ENCODE measurements at regions not wholly inside any gene's neighbourhood (a gene's known extent, or its start where the extent isn't known, plus 50 kb on each side); places are given as distances from the start of the nearest gene placed in this dataset.
"Not testable (repeated sequence)": the region's sequence is repeated elsewhere in the genome, so short reads cannot be mapped to it uniquely, and the experiment has no call there.

GRCh38 chr2:123448801-123449200, 576.3 kb upstream of the CNTNAP5 start:
- Mint-ChIP-seq H3K27me3 (no peaks in the 10 kb centered on the region), H3K36me3 (no peaks in the 10 kb centered on the region), H3K9me3 (peaks cover 0 to 13% (median 8%) of the 10 kb centered on the region in 7 donors), H3K27ac (no peak overlapping the region), H3K4me1 (no peaks in the 10 kb centered on the region), H3K4me3 (no peak overlapping the region)
- ATAC-seq (ENCODE audit: low read depth in 2 of 2): no peak
- DNase-seq: no peak

GRCh38 chr2:123451542-123451941, 573.5 kb upstream of the CNTNAP5 start:
- ATAC-seq (ENCODE audit: low read depth in 2 of 2) (no peak), DNase-seq (no peak)
- no peaks in the 10 kb centered on the region for H3K36me3 Mint-ChIP-seq
- H3K27me3 Mint-ChIP-seq: no peaks in the 10 kb centered on the region
- H3K4me1 Mint-ChIP-seq: no peaks in the 10 kb centered on the region
- H3K9me3 Mint-ChIP-seq: peaks cover 0 to 13% (median 4%) of the 10 kb centered on the region in 7 donors
- H3K4me3 Mint-ChIP-seq: no peak overlapping the region
- no peak overlapping the region for H3K27ac Mint-ChIP-seq

GRCh38 chr2:123453046-123453700, 571.9 kb upstream of the CNTNAP5 start:
- H3K36me3 Mint-ChIP-seq: no peaks in the 10 kb centered on the region
- DNase-seq: no peak
- H3K27ac Mint-ChIP-seq: no peak overlapping the region
- H3K4me1 Mint-ChIP-seq: no peaks in the 10 kb centered on the region
- H3K9me3 Mint-ChIP-seq: peaks cover 0 to 10% (median 4%) of the 10 kb centered on the region in 7 donors
- ATAC-seq (ENCODE audit: low read depth in 2 of 2): no peak
- no peaks in the 10 kb centered on the region for H3K27me3 Mint-ChIP-seq
- H3K4me3 Mint-ChIP-seq: no peak overlapping the region

GRCh38 chr2:123453772-123454171, 571.3 kb upstream of the CNTNAP5 start:
- no peaks in the 10 kb centered on the region for H3K27me3 Mint-ChIP-seq
- no peak overlapping the region for H3K4me3 Mint-ChIP-seq
- ATAC-seq (ENCODE audit: low read depth in 2 of 2): no peak
- no peaks in the 10 kb centered on the region for H3K36me3 Mint-ChIP-seq
- no peak for DNase-seq
- no peak overlapping the region for H3K27ac Mint-ChIP-seq
- H3K9me3 Mint-ChIP-seq: peaks cover 0 to 10% (median 4%) of the 10 kb centered on the region in 7 donors
- H3K4me1 Mint-ChIP-seq: no peaks in the 10 kb centered on the region

GRCh38 chr2:123455234-123455633, 569.9 kb upstream of the CNTNAP5 start:
- ATAC-seq (ENCODE audit: low read depth in 2 of 2); DNase-seq; H3K36me3 Mint-ChIP-seq; H3K27me3 Mint-ChIP-seq; H3K27ac Mint-ChIP-seq; H3K4me3 Mint-ChIP-seq; H3K4me1 Mint-ChIP-seq: not testable (repeated sequence)
- peaks cover 0 to 12% (median 4%) of the 10 kb centered on the region in 7 donors for H3K9me3 Mint-ChIP-seq

GRCh38 chr2:123456416-123456815, 568.7 kb upstream of the CNTNAP5 start:
- DNase-seq (no peak), ATAC-seq (ENCODE audit: low read depth in 2 of 2) (no peak)
- H3K4me3 Mint-ChIP-seq: no peak overlapping the region
- H3K27me3 Mint-ChIP-seq: no peaks in the 10 kb centered on the region
- peaks cover 0 to 15% (median 5%) of the 10 kb centered on the region in 7 donors for H3K9me3 Mint-ChIP-seq
- no peaks in the 10 kb centered on the region for H3K4me1 Mint-ChIP-seq
- no peaks in the 10 kb centered on the region for H3K36me3 Mint-ChIP-seq
- no peak overlapping the region for H3K27ac Mint-ChIP-seq

GRCh38 chr2:123463886-123464285, 561.2 kb upstream of the CNTNAP5 start:
- Mint-ChIP-seq H3K36me3 (no peaks in the 10 kb centered on the region), H3K9me3 (peaks cover 0 to 11% (median 5%) of the 10 kb centered on the region in 7 donors), H3K27me3 (no peaks in the 10 kb centered on the region), H3K4me1 (no peaks in the 10 kb centered on the region), H3K4me3 (no peak overlapping the region), H3K27ac (no peak overlapping the region)
- no peak for DNase-seq
- ATAC-seq (ENCODE audit: low read depth in 2 of 2): no peak

GRCh38 chr2:123468071-123468470, 557.0 kb upstream of the CNTNAP5 start:
- H3K4me3 Mint-ChIP-seq: no peak overlapping the region
- no peak for ATAC-seq (ENCODE audit: low read depth in 2 of 2)
- DNase-seq: no peak
- peaks cover 0 to 13% (median 4%) of the 10 kb centered on the region in 7 donors for H3K9me3 Mint-ChIP-seq
- H3K27me3 Mint-ChIP-seq: no peaks in the 10 kb centered on the region
- no peaks in the 10 kb centered on the region for H3K4me1 Mint-ChIP-seq
- no peaks in the 10 kb centered on the region for H3K36me3 Mint-ChIP-seq
- H3K27ac Mint-ChIP-seq: no peak overlapping the region

- DNase-seq (no peak), ATAC-seq (ENCODE audit: low read depth in 2 of 2) (no peak)
- no peaks in the 10 kb centered on the region for H3K36me3 Mint-ChIP-seq
- no peak overlapping the region for H3K27ac Mint-ChIP-seq
- H3K4me3 Mint-ChIP-seq: no peak overlapping the region
- H3K27me3 Mint-ChIP-seq: no peaks in the 10 kb centered on the region
- peaks cover 0 to 15% (median 4%) of the 10 kb centered on the region in 7 donors for H3K9me3 Mint-ChIP-seq
- no peaks in the 10 kb centered on the region for H3K4me1 Mint-ChIP-seq
Measured at GRCh38 chr2:123481406-123481805, 543.7 kb upstream of the CNTNAP5 start.

GRCh38 chr2:123485056-123485455, 540.0 kb upstream of the CNTNAP5 start:
- DNase-seq (no peak), ATAC-seq (ENCODE audit: low read depth in 2 of 2) (no peak)
- peaks cover 0 to 7% (median 0%) of the 10 kb centered on the region in 7 donors for H3K9me3 Mint-ChIP-seq
- no peaks in the 10 kb centered on the region for H3K4me1 Mint-ChIP-seq
- H3K36me3 Mint-ChIP-seq: no peaks in the 10 kb centered on the region
- no peaks in the 10 kb centered on the region for H3K27me3 Mint-ChIP-seq
- no peak overlapping the region for H3K4me3 Mint-ChIP-seq
- H3K27ac Mint-ChIP-seq: no peak overlapping the region

GRCh38 chr2:123493687-123494086, 531.4 kb upstream of the CNTNAP5 start:
- ATAC-seq (ENCODE audit: low read depth in 2 of 2) (no peak), DNase-seq (no peak)
- H3K27ac Mint-ChIP-seq: no peak overlapping the region
- H3K36me3 Mint-ChIP-seq: no peaks in the 10 kb centered on the region
- no peak overlapping the region for H3K4me3 Mint-ChIP-seq
- no peaks in the 10 kb centered on the region for H3K27me3 Mint-ChIP-seq
- peaks cover 0 to 14% (median 4%) of the 10 kb centered on the region in 7 donors for H3K9me3 Mint-ChIP-seq
- H3K4me1 Mint-ChIP-seq: no peaks in the 10 kb centered on the region

GRCh38 chr2:123495241-123495640, 529.8 kb upstream of the CNTNAP5 start:
- peaks cover 0 to 14% (median 4%) of the 10 kb centered on the region in 7 donors for H3K9me3 Mint-ChIP-seq
- H3K36me3 Mint-ChIP-seq: no peaks in the 10 kb centered on the region
- H3K4me1 Mint-ChIP-seq: no peaks in the 10 kb centered on the region
- H3K4me3 Mint-ChIP-seq: no peak overlapping the region
- DNase-seq (no peak), ATAC-seq (ENCODE audit: low read depth in 2 of 2) (no peak)
- no peak overlapping the region for H3K27ac Mint-ChIP-seq
- H3K27me3 Mint-ChIP-seq: no peaks in the 10 kb centered on the region

- Mint-ChIP-seq H3K36me3 (no peaks in the 10 kb centered on the region), H3K9me3 (peaks cover 0 to 9% (median 0%) of the 10 kb centered on the region in 7 donors), H3K4me1 (no peaks in the 10 kb centered on the region), H3K27ac (no peak overlapping the region), H3K27me3 (no peaks in the 10 kb centered on the region), H3K4me3 (no peak overlapping the region)
- no peak for ATAC-seq (ENCODE audit: low read depth in 2 of 2)
- DNase-seq: no peak
Measured at GRCh38 chr2:123500346-123500745, 524.7 kb upstream of the CNTNAP5 start.

- DNase-seq (no peak), ATAC-seq (ENCODE audit: low read depth in 2 of 2) (no peak)
- Mint-ChIP-seq H3K4me1 (no peaks in the 10 kb centered on the region), H3K27ac (no peak overlapping the region), H3K27me3 (no peaks in the 10 kb centered on the region), H3K36me3 (no peaks in the 10 kb centered on the region), H3K9me3 (peaks cover 0 to 9% (median 1%) of the 10 kb centered on the region in 7 donors), H3K4me3 (no peak overlapping the region)
Measured at GRCh38 chr2:123500988-123501387, 524.1 kb upstream of the CNTNAP5 start.

- H3K4me3 Mint-ChIP-seq: no peak overlapping the region
- peaks cover 0 to 9% (median 1%) of the 10 kb centered on the region in 7 donors for H3K9me3 Mint-ChIP-seq
- ATAC-seq (ENCODE audit: low read depth in 2 of 2): no peak
- no peaks in the 10 kb centered on the region for H3K4me1 Mint-ChIP-seq
- no peak overlapping the region for H3K27ac Mint-ChIP-seq
- no peaks in the 10 kb centered on the region for H3K36me3 Mint-ChIP-seq
- no peaks in the 10 kb centered on the region for H3K27me3 Mint-ChIP-seq
- DNase-seq: no peak
Measured at GRCh38 chr2:123502931-123503330, 522.2 kb upstream of the CNTNAP5 start.

Measured in naive B cell (primary cell).